Right ventricle myocardium inferior (tissue), 1 donor: ENCODE measurements at regions not wholly inside any gene's neighbourhood (a gene's known extent, or its start where the extent isn't known, plus 50 kb on each side); places are given as distances from the start of the nearest gene placed in this dataset.

Experiments used
- ATAC-seq: fragments of 200-7000 bp; cut with Tn5 transposase; one replicate; pipeline ENCODE4 v1.9.1; 2020; ENCODE audit warnings: mild to moderate bottlenecking, moderate library complexity
- DNase-seq: peaks from one replicate; pipeline ENCODE4 v3.0.0; 2021; ENCODE audit errors: missing footprints
- intact Hi-C: fragments of 100-400 bp; cut with DNase I; formaldehyde crosslinking; loops from one replicate; pipeline ENCODE4 v1.11.0; 2022
- donor health status: DM: no; HTN: yes; CAD: no; lungs with severe emphysema.

DNA sequence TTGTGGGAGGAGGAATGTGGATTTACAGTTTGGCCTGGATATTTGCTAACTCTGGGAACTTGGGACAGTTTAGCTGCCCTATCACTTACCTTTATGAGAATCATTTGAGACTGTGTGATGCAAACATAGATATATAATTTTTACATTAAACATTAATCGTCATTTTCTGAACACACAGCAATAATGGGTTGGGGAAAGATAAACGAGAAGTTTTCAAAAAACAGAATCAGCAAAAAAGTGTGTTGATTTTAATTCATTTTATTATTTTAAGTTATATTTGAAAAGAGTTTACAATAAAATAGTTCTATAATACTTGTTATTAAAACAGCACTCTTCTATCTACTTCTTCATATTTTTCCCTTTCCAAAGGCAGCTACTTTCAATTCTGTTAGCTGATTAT, 813.3 kb downstream of the SLC4A3 start:
- intact Hi-C loops, result no loop called here
- no peak for ATAC-seq
- DNase-seq, result no peak

DNA sequence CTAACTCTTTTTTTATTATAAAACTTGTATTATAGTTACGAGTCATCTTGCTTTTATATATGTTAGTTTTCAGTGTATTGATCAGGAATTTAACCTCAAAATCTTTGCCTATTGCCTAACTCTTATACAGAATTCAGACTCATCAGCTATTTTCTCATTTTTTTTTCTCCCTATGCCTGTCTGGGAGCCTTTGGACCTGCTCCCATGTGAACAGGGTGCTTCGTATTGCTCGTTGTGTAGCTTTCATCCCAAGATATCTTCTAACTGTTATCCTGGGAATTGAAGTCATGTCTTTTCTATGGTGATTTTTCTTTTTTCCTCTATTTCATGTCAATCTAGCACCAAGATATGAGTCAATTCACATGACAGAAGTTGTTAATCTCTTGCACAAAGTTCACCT, 814.0 kb downstream of the SLC4A3 start:
- intact Hi-C loops, result no loop called here
- no peak for DNase-seq
- ATAC-seq, result no peak

GRCh38 chr2:220442012-220442411, 814.6 kb downstream of the SLC4A3 start:
- ATAC-seq, result no peak
- DNase-seq, result no peak
- intact Hi-C loops, result no loop called here

- intact Hi-C loops, result no loop called here
- no peak for ATAC-seq
- no peak for DNase-seq
These were observed 818.1 kb downstream of the SLC4A3 start for GRCh38 chr2:220445429-220446105.

- ATAC-seq, result no peak
- no peak for DNase-seq
- intact Hi-C loops, result no loop called here
These were observed 818.8 kb downstream of the SLC4A3 start for GRCh38 chr2:220446106-220446712.

- no peak for DNase-seq
- no peak for ATAC-seq
- intact Hi-C loops, result no loop called here
These were observed 823.4 kb downstream of the SLC4A3 start for GRCh38 chr2:220450846-220451245.

GRCh38 chr2:220451438-220451837, 824.0 kb downstream of the SLC4A3 start:
- ATAC-seq, result no peak
- no peak for DNase-seq
- intact Hi-C loops, result no loop called here

DNA sequence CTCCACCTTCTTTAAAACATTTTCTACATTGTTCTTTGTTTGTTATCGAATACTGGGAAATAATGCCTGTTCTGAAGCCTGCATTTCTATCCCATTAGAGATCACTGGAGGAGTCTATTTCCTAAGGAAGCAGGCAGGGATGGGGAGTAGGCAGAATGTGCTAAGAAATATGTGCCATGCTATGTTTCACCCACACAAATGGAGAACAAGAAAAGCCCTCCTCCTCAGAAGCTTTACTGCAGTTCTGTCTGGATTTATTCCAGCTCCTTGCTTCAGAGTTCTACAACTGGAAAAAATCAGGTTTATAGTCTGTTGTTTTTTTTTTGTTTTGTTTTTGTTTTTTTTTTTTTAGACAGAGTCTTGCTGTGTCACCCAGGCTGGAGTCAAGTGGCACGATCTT, 825.1 kb downstream of the SLC4A3 start:
- DNase-seq, result no peak
- ATAC-seq, result no peak
- intact Hi-C loops, result no loop called here

- intact Hi-C loops, result no loop called here
These were observed 828.0 kb downstream of the SLC4A3 start for GRCh38 chr2:220455351-220455990.

GRCh38 chr2:220458051-220458450, 830.6 kb downstream of the SLC4A3 start:
- intact Hi-C loops, result no loop called here
- ATAC-seq, result no peak
- no peak for DNase-seq

More at GRCh38 chr2:220455351-220455990, 828.0 kb downstream of the SLC4A3 start:
- ATAC-seq, result no peak
- no peak for DNase-seq

DNA sequence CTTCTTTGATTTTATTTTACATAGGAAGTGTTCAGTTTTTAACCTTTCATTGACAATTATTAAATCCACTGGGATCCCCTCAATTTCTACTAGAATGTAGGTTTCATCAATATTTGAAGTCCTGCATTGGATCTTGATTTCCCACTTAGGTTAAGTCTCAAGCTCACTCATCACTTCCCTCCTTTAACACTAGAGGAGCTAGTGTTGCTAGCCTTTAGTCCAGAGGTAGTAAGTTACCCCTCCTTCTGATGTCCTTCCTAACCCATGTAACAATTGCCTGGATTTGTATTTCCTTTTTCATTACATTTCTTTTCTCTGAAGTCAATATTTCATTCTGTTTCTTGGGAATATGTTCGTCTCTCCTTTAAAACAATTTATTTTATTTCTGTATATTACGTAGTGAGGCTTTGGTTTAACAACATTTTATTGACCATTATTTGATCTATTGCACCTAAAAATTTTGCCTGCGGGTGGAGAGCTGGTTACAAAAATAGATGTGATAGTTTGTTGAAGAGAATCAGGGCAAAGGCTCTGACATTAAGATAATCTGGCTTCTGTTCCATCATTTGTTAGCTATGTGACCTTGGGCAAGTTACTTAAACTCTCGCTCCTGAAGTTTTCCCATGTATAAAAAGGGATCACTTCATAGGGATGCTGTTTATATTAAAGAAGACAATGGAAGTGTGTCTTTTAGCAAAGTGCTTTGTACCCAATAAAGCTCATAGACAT, 833.0 kb downstream of the SLC4A3 start:
- ATAC-seq, result no peak
- no peak for DNase-seq
- intact Hi-C loops, result no loop called here

DNA sequence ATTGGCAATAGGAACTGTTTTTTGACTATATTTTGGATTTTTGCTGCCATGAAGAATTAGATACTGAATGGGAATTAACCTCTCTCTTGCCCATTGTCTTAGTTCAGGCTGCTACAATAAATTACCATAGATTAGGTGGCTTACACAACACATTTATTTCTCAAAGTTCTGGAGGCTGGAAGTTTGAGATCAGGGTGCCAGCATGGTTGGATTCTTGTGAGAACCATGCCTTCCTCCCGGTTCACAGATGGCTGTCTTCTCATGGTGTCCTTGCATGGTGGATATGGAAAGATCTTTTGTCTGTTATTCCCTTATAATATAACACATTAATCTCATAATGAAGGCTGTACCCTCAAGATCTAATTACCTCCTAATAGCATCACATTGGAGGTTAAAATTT, 836.4 kb downstream of the SLC4A3 start:
- no peak for ATAC-seq
- DNase-seq, result no peak
- intact Hi-C loops, result no loop called here

DNA sequence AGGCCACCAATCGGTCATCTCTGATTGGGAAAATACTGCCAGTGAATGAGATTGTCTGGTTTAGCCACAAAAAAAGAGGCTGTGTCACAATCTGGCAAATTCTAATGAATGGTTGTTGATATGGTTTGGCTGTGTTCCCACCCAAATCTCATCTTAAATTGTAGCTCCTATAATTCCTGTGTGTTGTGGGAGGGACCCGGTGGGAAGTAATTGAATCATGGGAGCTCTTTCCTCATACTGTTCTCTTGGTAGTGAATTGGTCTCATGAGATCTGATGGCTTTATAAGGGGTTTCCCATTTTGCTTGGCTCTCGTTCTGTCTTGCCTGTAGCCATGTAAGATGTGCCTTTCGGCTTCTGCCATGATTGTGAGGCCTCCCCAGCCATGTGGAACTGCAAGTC, 838.3 kb downstream of the SLC4A3 start:
- intact Hi-C loops, result no loop called here
- DNase-seq (no peak), ATAC-seq (peak; percentile 50)

DNA sequence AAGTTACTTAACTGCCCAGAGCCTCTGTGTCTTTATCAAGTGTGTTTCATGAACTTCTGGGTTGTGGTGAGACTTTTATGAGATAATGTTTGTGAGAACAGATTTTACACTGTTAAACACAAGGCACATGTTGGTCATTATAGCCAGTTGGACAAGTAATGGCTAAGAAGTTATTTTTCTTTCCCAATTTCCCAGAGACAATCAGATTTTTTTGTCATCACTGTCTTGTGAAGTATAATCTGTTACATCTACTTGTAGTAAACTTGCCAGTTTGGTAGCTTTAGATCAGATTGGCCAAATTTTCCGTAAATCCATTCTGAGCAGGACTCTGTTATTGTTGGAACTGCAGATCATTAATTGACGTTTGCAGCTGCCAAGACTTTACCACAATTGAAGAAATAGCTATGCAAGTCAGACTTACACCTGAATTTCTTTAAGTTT, 838.8 kb downstream of the SLC4A3 start:
- intact Hi-C loops, result no loop called here
- no peak for DNase-seq
- ATAC-seq, result peak; percentile 58

GRCh38 chr2:220469201-220469600, 841.8 kb downstream of the SLC4A3 start:
- ATAC-seq, result no peak
- intact Hi-C loops, result no loop called here

DNA sequence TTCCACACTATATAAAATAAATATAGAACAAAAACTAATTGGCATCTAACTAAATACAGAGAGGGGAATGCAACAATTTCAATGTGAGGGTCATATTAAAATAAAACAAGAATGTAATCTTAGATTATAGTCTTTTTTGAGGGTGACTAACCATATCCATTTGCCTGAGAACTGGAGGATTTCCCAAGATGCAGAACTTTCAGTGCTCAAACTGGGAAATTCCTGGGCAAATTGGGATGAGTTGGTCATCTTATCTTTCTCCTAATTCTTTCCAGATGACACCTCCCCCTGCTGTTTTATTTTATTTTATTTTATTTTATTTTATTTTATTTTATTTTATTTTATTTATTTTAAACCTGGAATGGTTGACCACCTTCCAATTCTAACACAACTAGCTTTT, 846.2 kb downstream of the SLC4A3 start:
- DNase-seq, result no peak

More at GRCh38 chr2:220469201-220469600, 841.8 kb downstream of the SLC4A3 start:
- no peak for DNase-seq

DNA sequence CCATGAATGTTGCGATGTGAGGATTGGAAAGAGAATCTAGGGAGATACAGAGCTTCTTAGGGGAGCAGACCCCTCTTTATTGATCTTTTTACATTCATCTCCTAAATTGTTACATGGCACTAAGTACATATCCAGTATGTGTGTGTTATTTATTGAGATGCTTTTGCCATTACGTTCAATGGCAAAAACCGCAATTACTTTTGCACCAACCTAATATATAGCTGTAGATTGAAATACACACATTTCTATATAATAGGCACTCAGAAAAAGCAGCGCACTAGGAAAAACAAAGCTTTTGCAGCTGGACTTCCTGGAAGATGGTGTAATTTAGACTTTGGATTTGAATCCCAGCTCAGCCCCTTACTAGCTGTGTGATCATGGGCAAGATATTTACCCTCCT, 849.4 kb downstream of the SLC4A3 start:
- DNase-seq (no peak), ATAC-seq (no peak)
- intact Hi-C loops, result no loop called here

More for the DNA sequence above, 846.2 kb downstream of the SLC4A3 start:
- intact Hi-C loops, result no loop called here
- no peak for ATAC-seq

GRCh38 chr2:220478305-220479058, 851.1 kb downstream of the SLC4A3 start:
- intact Hi-C loops, result no loop called here
- DNase-seq (no peak), ATAC-seq (no peak)

DNA sequence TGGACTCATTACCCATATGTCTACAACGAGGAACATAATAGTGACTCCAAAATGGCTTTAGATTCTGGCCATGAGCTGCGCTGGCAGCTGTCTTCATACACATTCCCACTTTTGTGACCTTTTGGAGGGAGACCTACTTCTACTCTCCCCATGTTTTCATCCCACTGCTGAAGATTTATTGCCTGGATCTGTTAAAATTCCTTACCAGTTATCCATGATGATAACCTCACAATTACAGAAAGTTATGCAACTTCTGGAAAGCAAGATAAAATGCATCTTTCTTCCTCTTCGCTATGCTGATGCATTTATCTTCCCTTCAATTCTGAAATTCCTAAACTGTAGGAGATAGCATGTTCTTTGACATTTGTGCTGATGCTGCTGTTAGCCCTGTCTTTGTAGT, 855.3 kb downstream of the SLC4A3 start:
- no peak for ATAC-seq
- DNase-seq, result no peak
- intact Hi-C loops, result no loop called here
